ENCODE measurements at regions not wholly inside any gene's neighbourhood (a gene's known extent, or its start where the extent isn't known, plus 50 kb on each side); places are given as distances from the start of the nearest gene placed in this dataset.

DNA sequence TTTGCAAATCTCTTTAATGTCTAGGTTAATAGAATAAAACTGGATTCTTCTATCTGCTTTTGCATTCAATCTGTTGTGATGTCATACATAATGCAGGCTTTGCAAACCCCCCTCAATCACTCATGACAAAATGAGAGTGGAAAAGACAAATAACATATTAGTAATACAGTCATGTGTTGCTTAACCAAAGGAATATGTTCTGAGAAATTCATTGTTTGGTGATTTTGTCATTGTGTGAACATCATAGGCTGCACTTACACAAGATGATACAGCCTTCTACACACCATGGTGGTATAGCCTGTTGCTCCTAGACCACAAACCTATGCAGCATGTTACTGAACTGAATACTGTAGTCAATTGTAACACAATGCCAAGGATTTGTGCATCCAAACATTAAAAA, 87.3 kb upstream of the SEC61G start:
- no peaks in the 10 kb centered on the region for H4K20me1 ChIP-seq (ENCODE audit: insufficient read depth, low read length)
- H3K4me1 ChIP-seq (ENCODE audit: insufficient read depth, low read length), result no peaks in the 10 kb centered on the region
- H3K36me3 ChIP-seq (ENCODE audit: insufficient read depth, low read length), result no peaks in the 10 kb centered on the region
- no peak overlapping the region for H2AFZ ChIP-seq (ENCODE audit: low read depth, low read length)
- no peaks in the 10 kb centered on the region for H3K27me3 ChIP-seq (ENCODE audit: insufficient read depth, low read length, poor library complexity)
- H3K4me2 ChIP-seq (ENCODE audit: insufficient read depth, low read length), result no peak overlapping the region
- no peak for DNase-seq
- TF ChIP-seq, protein P1, sequence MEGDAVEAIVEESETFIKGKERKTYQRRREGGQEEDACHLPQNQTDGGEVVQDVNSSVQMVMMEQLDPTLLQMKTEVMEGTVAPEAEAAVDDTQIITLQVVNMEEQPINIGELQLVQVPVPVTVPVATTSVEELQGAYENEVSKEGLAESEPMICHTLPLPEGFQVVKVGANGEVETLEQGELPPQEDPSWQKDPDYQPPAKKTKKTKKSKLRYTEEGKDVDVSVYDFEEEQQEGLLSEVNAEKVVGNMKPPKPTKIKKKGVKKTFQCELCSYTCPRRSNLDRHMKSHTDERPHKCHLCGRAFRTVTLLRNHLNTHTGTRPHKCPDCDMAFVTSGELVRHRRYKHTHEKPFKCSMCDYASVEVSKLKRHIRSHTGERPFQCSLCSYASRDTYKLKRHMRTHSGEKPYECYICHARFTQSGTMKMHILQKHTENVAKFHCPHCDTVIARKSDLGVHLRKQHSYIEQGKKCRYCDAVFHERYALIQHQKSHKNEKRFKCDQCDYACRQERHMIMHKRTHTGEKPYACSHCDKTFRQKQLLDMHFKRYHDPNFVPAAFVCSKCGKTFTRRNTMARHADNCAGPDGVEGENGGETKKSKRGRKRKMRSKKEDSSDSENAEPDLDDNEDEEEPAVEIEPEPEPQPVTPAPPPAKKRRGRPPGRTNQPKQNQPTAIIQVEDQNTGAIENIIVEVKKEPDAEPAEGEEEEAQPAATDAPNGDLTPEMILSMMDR (IDR thresholded peaks at IDR 0.05; ENCODE audit: borderline replicate concordance, extremely low read depth, low read length, poor library complexity, severe bottlenecking), result no peak
- no peak for TF ChIP-seq EZH2 (IDR thresholded peaks at IDR 0.05; ENCODE audit: borderline replicate concordance, low read depth, low read length, severe bottlenecking)
- H3K4me3 ChIP-seq (ENCODE audit: low read depth in 1 of 2, low read length in 2 of 2), result no peak overlapping the region
- H3K79me2 ChIP-seq (ENCODE audit: insufficient read depth, low read length), result no peaks in the 10 kb centered on the region
- ATAC-seq (ENCODE audit: insufficient read depth, low read depth), result no peak
- H3K27ac ChIP-seq (ENCODE audit: low read length), result no peak overlapping the region
- no peak overlapping the region for H3K9ac ChIP-seq (ENCODE audit: low read depth, low read length)
- no peaks in the 10 kb centered on the region for H3K9me3 ChIP-seq (ENCODE audit: insufficient read depth, low read length, severe bottlenecking)

DNA sequence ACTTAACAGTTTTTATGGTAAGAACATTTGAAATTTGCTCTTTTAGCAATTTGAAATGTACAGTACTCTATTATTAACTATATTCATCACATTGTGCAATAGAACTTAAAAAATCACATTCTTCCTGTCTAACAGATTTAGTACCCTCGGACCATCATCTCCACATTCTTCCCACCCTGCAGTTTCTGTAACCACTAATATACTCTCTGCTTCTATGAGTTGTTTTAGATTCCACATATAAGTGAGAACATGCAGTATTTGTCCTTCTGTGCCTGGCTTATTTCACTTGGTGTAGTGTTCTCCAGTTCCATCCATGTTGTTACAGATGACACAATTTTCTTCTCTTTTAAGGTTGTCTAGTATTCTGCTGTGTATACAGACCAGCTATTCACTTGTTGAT, 88.9 kb upstream of the SEC61G start:
- Histone ChIP-seq H3K9ac (ENCODE audit: low read depth, low read length) (no peak overlapping the region), H2AFZ (ENCODE audit: low read depth, low read length) (no peak overlapping the region)
- TF ChIP-seq, protein P1 (IDR thresholded peaks at IDR 0.05; ENCODE audit: borderline replicate concordance, extremely low read depth, low read length, poor library complexity, severe bottlenecking), result no peak
- no peak for TF ChIP-seq EZH2 (IDR thresholded peaks at IDR 0.05; ENCODE audit: borderline replicate concordance, low read depth, low read length, severe bottlenecking)

DNA sequence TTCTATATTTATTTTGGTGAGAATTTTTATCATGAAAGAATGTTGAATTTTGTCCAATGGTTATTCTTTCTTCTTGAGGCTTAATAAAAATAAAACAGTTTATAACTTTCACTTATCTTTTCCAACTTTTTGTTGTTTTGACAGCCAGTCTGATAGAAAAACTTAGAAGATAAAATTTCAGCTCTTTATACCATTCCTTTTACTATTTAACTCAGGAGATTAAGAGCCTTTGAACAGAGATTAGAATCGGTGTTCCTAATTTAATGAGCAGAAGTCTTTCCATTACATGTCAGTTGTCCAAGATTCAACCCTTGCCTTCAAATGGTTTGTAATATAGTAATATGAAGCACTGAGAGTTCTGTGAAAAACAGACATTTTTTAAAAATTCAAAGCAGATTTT, 97.8 kb upstream of the SEC61G start:
- no peak overlapping the region for H3K4me3 ChIP-seq (ENCODE audit: low read depth in 1 of 2, low read length in 2 of 2)
- H3K27me3 ChIP-seq (ENCODE audit: insufficient read depth, low read length, poor library complexity), result no peaks in the 10 kb centered on the region
- H4K20me1 ChIP-seq (ENCODE audit: insufficient read depth, low read length), result no peaks in the 10 kb centered on the region
- no peak overlapping the region for H3K4me2 ChIP-seq (ENCODE audit: insufficient read depth, low read length)
- no peak for DNase-seq
- no peak overlapping the region for H3K9ac ChIP-seq (ENCODE audit: low read depth, low read length)
- no peak overlapping the region for H3K27ac ChIP-seq (ENCODE audit: low read length)
- TF ChIP-seq EZH2 (IDR thresholded peaks at IDR 0.05; ENCODE audit: borderline replicate concordance, low read depth, low read length, severe bottlenecking), result no peak
- TF ChIP-seq, protein P1 (IDR thresholded peaks at IDR 0.05; ENCODE audit: borderline replicate concordance, extremely low read depth, low read length, poor library complexity, severe bottlenecking), result no peak
- H3K9me3 ChIP-seq (ENCODE audit: insufficient read depth, low read length, severe bottlenecking), result no peaks in the 10 kb centered on the region
- no peaks in the 10 kb centered on the region for H3K36me3 ChIP-seq (ENCODE audit: insufficient read depth, low read length)
- no peak overlapping the region for H2AFZ ChIP-seq (ENCODE audit: low read depth, low read length)
- no peaks in the 10 kb centered on the region for H3K79me2 ChIP-seq (ENCODE audit: insufficient read depth, low read length)
- H3K4me1 ChIP-seq (ENCODE audit: insufficient read depth, low read length), result no peaks in the 10 kb centered on the region
- no peak for ATAC-seq (ENCODE audit: insufficient read depth, low read depth)

More for the DNA sequence above, 88.9 kb upstream of the SEC61G start:
- Histone ChIP-seq H3K4me2 (ENCODE audit: insufficient read depth, low read length) (no peak overlapping the region), H4K20me1 (ENCODE audit: insufficient read depth, low read length) (no peaks in the 10 kb centered on the region), H3K9me3 (ENCODE audit: insufficient read depth, low read length, severe bottlenecking) (no peaks in the 10 kb centered on the region), H3K79me2 (ENCODE audit: insufficient read depth, low read length) (no peaks in the 10 kb centered on the region), H3K27ac (ENCODE audit: low read length) (no peak overlapping the region), H3K4me3 (ENCODE audit: low read depth in 1 of 2, low read length in 2 of 2) (no peak overlapping the region), H3K4me1 (ENCODE audit: insufficient read depth, low read length) (no peaks in the 10 kb centered on the region), H3K36me3 (ENCODE audit: insufficient read depth, low read length) (no peaks in the 10 kb centered on the region), H3K27me3 (ENCODE audit: insufficient read depth, low read length, poor library complexity) (no peaks in the 10 kb centered on the region)
- no peak for ATAC-seq (ENCODE audit: insufficient read depth, low read depth)
- DNase-seq, result no peak

DNA sequence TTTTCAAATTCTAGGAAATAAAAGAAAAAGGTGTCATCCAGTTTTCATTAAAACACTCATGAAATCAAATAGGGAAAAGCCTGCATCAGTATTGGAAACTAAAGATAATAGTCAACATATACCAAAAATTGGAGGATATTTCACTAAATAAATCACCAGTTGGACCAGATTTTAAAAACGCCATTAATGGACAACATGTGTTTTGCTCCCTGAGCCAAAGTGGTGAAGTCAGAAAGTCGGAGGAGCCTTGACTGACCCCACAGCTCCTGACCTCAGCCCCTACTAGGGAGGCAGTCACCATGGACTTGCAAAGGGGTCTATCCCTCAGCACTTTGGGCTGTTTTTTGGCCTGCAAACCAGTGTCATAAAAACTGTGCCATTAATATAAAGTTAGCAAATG, 98.3 kb upstream of the SEC61G start:
- Histone ChIP-seq H3K9ac (ENCODE audit: low read depth, low read length) (no peak overlapping the region), H4K20me1 (ENCODE audit: insufficient read depth, low read length) (no peaks in the 10 kb centered on the region), H3K79me2 (ENCODE audit: insufficient read depth, low read length) (no peaks in the 10 kb centered on the region), H3K4me2 (ENCODE audit: insufficient read depth, low read length) (no peak overlapping the region), H3K9me3 (ENCODE audit: insufficient read depth, low read length, severe bottlenecking) (no peaks in the 10 kb centered on the region), H3K4me1 (ENCODE audit: insufficient read depth, low read length) (no peaks in the 10 kb centered on the region), H3K27me3 (ENCODE audit: insufficient read depth, low read length, poor library complexity) (no peaks in the 10 kb centered on the region), H3K36me3 (ENCODE audit: insufficient read depth, low read length) (no peaks in the 10 kb centered on the region), H2AFZ (ENCODE audit: low read depth, low read length) (no peak overlapping the region), H3K27ac (ENCODE audit: low read length) (no peak overlapping the region), H3K4me3 (ENCODE audit: low read depth in 1 of 2, low read length in 2 of 2) (no peak overlapping the region)
- ATAC-seq (ENCODE audit: insufficient read depth, low read depth) (no peak), DNase-seq (no peak)
- TF ChIP-seq EZH2 (IDR thresholded peaks at IDR 0.05; ENCODE audit: borderline replicate concordance, low read depth, low read length, severe bottlenecking), result no peak
- TF ChIP-seq, protein P1 (IDR thresholded peaks at IDR 0.05; ENCODE audit: borderline replicate concordance, extremely low read depth, low read length, poor library complexity, severe bottlenecking), result no peak
